Left renal pelvis (tissue), 4 donors: ENCODE measurements at regions not wholly inside any gene's neighbourhood (a gene's known extent, or its start where the extent isn't known, plus 50 kb on each side); places are given as distances from the start of the nearest gene placed in this dataset.
"Not testable (repeated sequence)": the region's sequence is repeated elsewhere in the genome, so short reads cannot be mapped to it uniquely, and the experiment has no call there.

ENCODE experiments used
- DNase-seq, 4 donors: peaks; one replicate each; pipeline ENCODE4 v3.0.0-alpha.2; 2013; ENCODE audit warnings: low read depth in 4 of 4, low spot score in 3 of 4

- not testable (repeated sequence) for DNase-seq
These were observed 158.1 kb downstream of the NPIPB11 start for GRCh38 chr16:29248306-29248939.

DNA sequence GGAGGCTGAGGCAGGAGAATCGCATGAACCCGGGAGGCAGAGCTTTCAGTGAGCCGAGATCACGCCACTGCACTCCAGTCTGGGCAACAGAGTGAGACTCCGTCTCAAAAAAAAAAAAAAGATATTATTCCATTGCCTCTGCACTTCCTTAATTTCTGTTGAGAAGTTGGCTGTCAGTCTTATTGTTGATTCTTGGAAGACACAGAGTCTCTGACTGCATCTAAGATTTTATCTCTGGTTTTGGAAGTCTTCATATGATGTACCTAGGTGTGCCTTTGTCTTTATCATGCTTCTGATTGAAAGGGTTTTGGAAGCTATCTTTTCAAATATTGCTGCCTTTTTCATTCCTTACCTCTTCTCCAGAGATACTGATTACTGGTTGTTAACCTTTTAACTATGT lies 160.4 kb downstream of the NPIPB11 start:
- DNase-seq = not testable (repeated sequence)

- no peak for DNase-seq
These were observed 168.5 kb downstream of the NPIPB11 start for GRCh38 chr16:29237971-29238370.

GRCh38 chr16:29237495-29237894 lies 169.0 kb downstream of the NPIPB11 start:
- not testable (repeated sequence) for DNase-seq

DNA sequence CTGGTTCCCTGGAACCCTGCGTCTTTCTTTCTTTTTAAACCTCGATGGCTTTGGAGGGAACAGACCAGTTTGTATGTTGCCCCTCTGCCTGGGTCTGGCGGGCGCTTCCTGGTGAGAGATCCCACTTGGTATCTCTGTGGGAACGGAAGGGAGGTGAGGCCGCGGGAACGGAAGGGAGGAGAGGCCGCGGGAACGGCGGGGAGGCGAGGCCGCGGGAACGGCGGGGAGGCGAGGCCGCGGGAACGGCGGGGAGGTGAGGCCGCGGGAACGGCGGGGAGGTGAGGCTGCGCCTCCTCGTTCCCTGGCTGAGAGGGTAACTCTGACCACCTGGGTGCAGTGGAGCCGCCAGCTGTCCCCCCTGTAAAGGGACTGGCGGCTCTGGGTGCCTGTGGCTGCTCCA lies 169.5 kb downstream of the NPIPB11 start:
- DNase-seq = not testable (repeated sequence)

GRCh38 chr16:29235836-29236370 lies 170.6 kb downstream of the NPIPB11 start:
- not testable (repeated sequence) for DNase-seq

- DNase-seq = not testable (repeated sequence)
These were observed 171.8 kb downstream of the NPIPB11 start for GRCh38 chr16:29234536-29235275.

DNA sequence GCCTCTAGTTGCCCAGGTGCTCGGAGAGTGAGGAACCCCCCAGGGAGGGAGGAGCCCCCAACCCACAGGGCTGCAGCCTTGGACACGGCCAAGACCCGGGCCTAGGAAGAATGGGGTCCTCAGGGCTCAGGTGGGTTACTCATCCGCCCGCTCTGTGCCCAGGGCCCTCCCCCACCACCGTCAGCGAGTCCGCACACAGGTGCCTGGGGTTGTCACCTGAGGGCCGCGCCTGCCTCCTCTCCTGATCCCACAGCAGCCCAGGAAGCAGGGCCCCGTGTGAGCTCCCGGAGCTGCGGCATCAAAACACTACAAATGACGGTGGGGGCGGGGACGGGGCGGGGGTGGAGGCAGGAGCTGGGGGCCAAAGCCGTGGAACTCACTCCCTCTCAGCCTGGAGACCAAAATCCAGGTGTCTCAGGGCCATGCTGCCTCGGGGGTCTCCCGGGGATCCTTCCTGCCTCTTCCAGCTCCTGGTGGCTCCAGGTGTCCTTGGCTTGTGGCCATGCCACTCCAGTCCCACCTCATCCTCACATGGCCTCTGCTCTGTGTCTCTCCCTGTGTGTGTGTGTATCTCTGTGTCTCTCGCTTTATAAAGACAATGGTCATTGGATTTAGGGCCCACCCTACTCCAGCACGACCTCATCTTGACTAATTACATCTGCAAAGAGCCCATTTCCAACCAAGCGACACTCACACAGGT lies 172.7 kb downstream of the NPIPB11 start:
- DNase-seq = not testable (repeated sequence)

DNA sequence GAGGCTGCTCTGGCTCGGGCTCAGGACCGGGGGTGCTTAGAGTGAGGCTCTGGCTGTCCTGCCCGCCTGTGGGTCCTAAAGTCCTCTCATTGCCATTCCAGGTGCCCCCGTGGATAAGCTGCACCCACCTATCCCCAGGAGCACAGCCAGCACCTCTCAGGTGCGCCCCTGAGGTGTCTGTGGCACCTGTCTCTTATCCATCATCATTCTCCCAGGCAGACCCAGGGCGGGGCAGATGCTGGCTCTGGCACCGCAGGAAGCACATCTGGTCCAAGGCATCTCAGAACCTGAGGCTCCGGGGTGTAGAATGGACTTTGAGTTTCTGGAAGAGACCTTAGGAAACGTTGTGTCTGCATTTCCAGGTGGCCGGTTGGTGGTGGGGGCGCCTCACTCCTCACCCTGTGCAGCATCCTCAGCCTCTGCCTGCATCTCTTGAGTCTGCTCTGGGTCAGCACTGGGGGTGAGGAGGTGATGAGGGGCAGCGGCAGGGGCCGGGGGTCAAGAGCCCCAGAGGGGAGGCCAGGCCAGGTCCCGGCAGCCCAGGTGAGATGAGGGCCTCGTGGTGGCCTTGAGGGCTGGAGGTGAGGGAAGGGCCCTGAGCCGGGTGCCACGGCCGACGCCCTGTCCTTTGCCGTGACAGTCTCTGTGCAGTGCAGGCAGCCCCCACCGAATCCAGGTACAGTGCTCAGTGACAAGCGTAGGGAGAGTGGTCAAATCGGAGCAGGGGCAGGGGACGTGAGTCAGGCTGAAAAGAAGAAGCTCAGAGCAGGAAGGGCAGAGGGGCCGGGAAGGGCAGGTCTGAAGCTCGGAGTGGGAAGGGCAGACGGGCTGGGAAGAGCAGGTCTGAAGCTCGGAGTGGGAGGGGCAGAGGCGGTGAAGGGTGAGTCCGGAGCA lies 173.5 kb downstream of the NPIPB11 start:
- no peak for DNase-seq

GRCh38 chr16:29232160-29232705 lies 174.3 kb downstream of the NPIPB11 start:
- DNase-seq = not testable (repeated sequence)

DNA sequence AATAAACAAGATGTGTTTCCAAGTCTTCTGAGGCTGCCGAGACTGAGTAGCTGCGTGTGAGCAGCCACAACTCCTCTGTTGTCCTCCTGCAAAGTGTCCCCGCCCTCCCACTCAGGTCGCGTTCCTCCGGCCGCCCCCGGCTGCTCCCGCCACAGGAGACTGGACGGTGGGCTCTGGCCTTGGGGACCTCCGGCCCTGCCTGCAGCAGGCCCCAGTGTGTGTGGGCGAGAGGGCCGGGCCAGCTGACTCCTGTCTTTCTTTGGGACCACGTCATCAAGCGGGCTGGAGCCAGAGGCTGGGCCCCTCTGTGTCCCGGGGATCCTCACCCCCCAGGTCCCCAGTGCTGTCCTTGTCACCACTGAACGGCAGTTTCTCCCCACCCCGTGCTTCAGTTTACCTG lies 175.3 kb downstream of the NPIPB11 start:
- no peak for DNase-seq

- no peak for DNase-seq
These were observed 175.8 kb downstream of the NPIPB11 start for GRCh38 chr16:29230671-29231096.

GRCh38 chr16:29230006-29230668 lies 176.4 kb downstream of the NPIPB11 start:
- DNase-seq = not testable (repeated sequence)

DNA sequence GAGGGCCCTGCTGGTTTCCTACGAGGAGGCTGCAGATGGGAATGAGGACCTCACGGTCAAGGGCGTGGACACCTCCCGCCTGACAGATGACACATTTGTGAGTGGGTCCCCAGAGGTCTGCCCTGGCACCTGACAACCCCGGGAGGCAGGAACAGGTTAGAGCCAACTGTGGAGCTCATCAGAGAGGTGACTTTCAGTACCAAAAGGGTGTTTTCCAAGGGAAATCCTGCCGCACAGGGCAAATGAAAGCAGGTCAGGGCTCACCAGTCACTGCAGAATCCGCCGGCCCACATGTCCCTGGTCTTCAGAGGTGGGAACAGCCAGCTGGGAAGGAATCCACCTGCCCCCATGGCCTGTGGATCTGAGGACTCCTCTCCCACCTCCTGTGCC lies 176.9 kb downstream of the NPIPB11 start:
- not testable (repeated sequence) for DNase-seq

DNA sequence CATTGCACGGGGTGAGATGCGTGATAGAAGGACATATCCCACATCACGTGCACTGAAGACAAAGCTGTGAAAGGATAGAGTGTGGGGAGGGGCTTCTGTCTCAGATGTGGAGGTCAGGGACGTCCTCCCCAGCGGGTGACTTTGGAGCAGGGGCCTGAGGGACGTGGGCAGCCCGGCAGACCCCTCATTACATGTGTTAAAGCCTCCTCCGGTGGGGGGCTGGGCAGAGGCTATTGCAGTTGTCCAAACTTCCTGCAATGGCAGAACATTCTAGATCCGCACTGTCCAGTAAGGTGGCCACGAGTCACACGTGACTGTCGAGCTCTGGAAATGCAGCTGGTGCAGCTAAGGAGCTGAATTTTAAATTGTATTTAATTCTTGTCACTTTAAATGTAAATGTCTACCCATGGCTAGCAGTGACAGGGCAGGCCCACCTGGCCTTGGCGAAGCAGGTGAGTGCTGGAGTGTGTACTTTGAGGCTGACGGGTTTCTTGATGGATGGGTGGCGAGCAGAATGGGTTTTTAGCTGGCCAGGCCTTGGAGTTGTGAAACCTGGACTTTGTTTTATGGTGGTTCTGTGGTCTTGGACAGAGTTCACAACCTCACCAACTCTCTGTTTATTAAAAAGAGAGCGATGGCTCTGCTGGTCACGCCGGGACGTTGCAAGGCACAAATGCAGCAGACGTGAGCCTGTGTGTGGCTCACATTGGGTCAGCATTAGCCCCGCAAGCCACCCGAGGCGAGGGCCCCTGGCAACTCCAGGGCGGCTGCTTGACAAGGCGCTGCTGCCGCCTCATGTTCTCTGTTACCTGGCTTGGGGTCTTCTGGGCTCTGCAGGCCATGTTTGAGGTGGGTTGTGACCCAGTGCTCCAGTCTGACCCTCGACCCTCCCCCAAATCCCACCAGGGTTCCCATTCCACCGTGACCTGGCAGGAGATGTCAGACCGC lies 177.6 kb downstream of the NPIPB11 start:
- not testable (repeated sequence) for DNase-seq

- not testable (repeated sequence) for DNase-seq
These were observed 178.5 kb downstream of the NPIPB11 start for GRCh38 chr16:29227751-29228663.

- DNase-seq = no peak
These were observed 179.7 kb downstream of the NPIPB11 start for GRCh38 chr16:29226782-29227181.
